CD14-positive monocyte (primary cell): ENCODE measurements at regions not wholly inside any gene's neighbourhood (a gene's known extent, or its start where the extent isn't known, plus 50 kb on each side); places are given as distances from the start of the nearest gene placed in this dataset.

Experiments
- DNase-seq, 3 donors: peaks; one replicate each; pipeline ENCODE4 v3.0.0-alpha.2; 2011 to 2022
- H2AFZ ChIP-seq: 2 replicates; pipeline ENCODE4 v1.6.0; 2012; ENCODE audit warnings: mild to moderate bottlenecking, low read depth, low read length, inconsistent platforms; ENCODE audit not compliant: insufficient read depth, poor library complexity, severe bottlenecking
- H3K27ac ChIP-seq, 2 donors: 1 replicate in 1 of 2; 2 replicates in 1 of 2; pipeline ENCODE4 v1.5.1; 2012 to 2013; ENCODE audit warnings: low read length in 2 of 2, control low read depth in 1 of 2, inconsistent platforms in 1 of 2, low read depth in 1 of 2, mild to moderate bottlenecking in 1 of 2
- H3K27me3 ChIP-seq, 2 donors: one replicate each; pipeline versions ENCODE4 v1.6.0 to v1.6.1; 2011 to 2013; ENCODE audit warnings: low read length in 2 of 2; ENCODE audit not compliant: control insufficient read depth in 2 of 2, insufficient read depth in 2 of 2
- H3K36me3 ChIP-seq, 2 donors: replicated peaks in 1 of 2; 1 replicate in 1 of 2; 2 replicates in 1 of 2; pipeline versions ENCODE4 v1.5.1 to v1.6.1; 2012 to 2013; ENCODE audit warnings: low read length in 2 of 2, control low read depth in 1 of 2, inconsistent platforms in 1 of 2, mild to moderate bottlenecking in 1 of 2; ENCODE audit not compliant: insufficient read depth in 2 of 2, control insufficient read depth in 1 of 2
- H3K4me1 ChIP-seq, 2 donors: 1 replicate in 1 of 2; 2 replicates in 1 of 2; pipeline versions ENCODE4 v1.5.1 to v1.6.1; 2012 to 2013; ENCODE audit warnings: low read length in 2 of 2, control low read depth in 1 of 2, inconsistent platforms in 1 of 2, mild to moderate bottlenecking in 1 of 2, moderate library complexity in 1 of 2; ENCODE audit not compliant: insufficient read depth in 2 of 2, control insufficient read depth in 1 of 2
- H3K4me2 ChIP-seq: replicated peaks from 2 replicates; pipeline ENCODE3; 2012; ENCODE audit warnings: low read length, moderate library complexity, mild to moderate bottlenecking; ENCODE audit not compliant: poor library complexity, severe bottlenecking; ENCODE audit errors: extremely low read depth
- H3K4me3 ChIP-seq, 3 experiments: fragments of 200-600 bp in 1 of 3; sonication (generic) in 1 of 3; replicated peaks in 1 of 3; 1 replicate in 2 of 3; 2 replicates in 1 of 3; pipeline ENCODE4 v1.5.1; 2011 to 2013; ENCODE audit warnings: low read length in 3 of 3, mild to moderate bottlenecking in 3 of 3, control low read depth in 2 of 3, low read depth in 2 of 3, inconsistent platforms in 1 of 3, moderate library complexity in 1 of 3
- H3K79me2 ChIP-seq: 2 replicates; pipeline ENCODE4 v1.6.0; 2012; ENCODE audit warnings: mild to moderate bottlenecking, control low read depth, inconsistent platforms, low read length, moderate library complexity; ENCODE audit not compliant: insufficient read depth
- H3K9ac ChIP-seq: 2 replicates; pipeline ENCODE4 v1.6.0; 2017; ENCODE audit warnings: low read length, mild to moderate bottlenecking; ENCODE audit not compliant: insufficient read depth, poor library complexity, severe bottlenecking
- H3K9me3 ChIP-seq, 2 donors: replicated peaks in 1 of 2; 1 replicate in 1 of 2; 2 replicates in 1 of 2; pipeline versions ENCODE4 v1.5.1 to v1.6.1; 2012 to 2013; ENCODE audit warnings: low read length in 2 of 2, control low read depth in 1 of 2; ENCODE audit not compliant: control insufficient read depth in 1 of 2, insufficient read depth in 1 of 2
- H4K20me1 ChIP-seq: 2 replicates; pipeline ENCODE4 v1.6.0; 2012; ENCODE audit warnings: mild to moderate bottlenecking, low read length, control low read depth, moderate library complexity; ENCODE audit not compliant: insufficient read depth
- H3K27ac Mint-ChIP-seq, 7 donors: one replicate each; pipeline ENCODE4 v1.8.0; 2020; ENCODE audit warnings: mild to moderate bottlenecking in 7 of 7, mixed read lengths in 7 of 7, moderate library complexity in 6 of 7, inconsistent platforms in 2 of 7
- H3K27me3 Mint-ChIP-seq, 3 donors: one replicate each; pipeline ENCODE4 v1.8.0; 2021 to 2022; ENCODE audit warnings: low read depth in 3 of 3, mild to moderate bottlenecking in 3 of 3, mixed read lengths in 3 of 3, moderate library complexity in 3 of 3, inconsistent platforms in 1 of 3
- H3K36me3 Mint-ChIP-seq, 2 donors: one replicate each; pipeline ENCODE4 v1.8.0; 2020; ENCODE audit warnings: mixed read lengths in 2 of 2, inconsistent platforms in 1 of 2, mild to moderate bottlenecking in 1 of 2
- H3K4me1 Mint-ChIP-seq: one replicate; pipeline ENCODE4 v1.8.0; 2020; ENCODE audit warnings: mild to moderate bottlenecking, mixed read lengths
- H3K4me3 Mint-ChIP-seq, 2 donors: one replicate each; pipeline ENCODE4 v1.8.0; 2020; ENCODE audit warnings: mild to moderate bottlenecking in 2 of 2, mixed read lengths in 2 of 2, moderate library complexity in 1 of 2
- H3K9me3 Mint-ChIP-seq, 7 donors: one replicate each; pipeline ENCODE4 v1.8.0; 2020 to 2022; ENCODE audit warnings: mixed read lengths in 7 of 7, mild to moderate bottlenecking in 6 of 7, moderate library complexity in 6 of 7, inconsistent platforms in 2 of 7
- WGBS: methylation state at CpG from one replicate; pipeline ENCODE4 v1.1.5; 2013; ENCODE audit warnings: missing lambda C conversion rate; ENCODE audit not compliant: insufficient coverage; 5-methylcytosine and 5-hydroxymethylcytosine counted together
- intact Hi-C, 2 donors: fragments of 100-400 bp; cut with micrococcal nuclease; formaldehyde crosslinking; loops; one replicate each; pipeline versions ENCODE4 v1.15.0 to v1.15.1; 2023
- TF ChIP-seq, protein P1 (sequence below): fragments of 200-600 bp; IDR thresholded peaks from one replicate; pipeline ENCODE4 v1.8.0; 2022; ENCODE audit warnings: antibody characterized with exemption, mild to moderate bottlenecking

- H3K4me1 Mint-ChIP-seq: no peaks in the 10 kb centered on the region
- intact Hi-C loops: no loop called here
- no peaks in the 10 kb centered on the region for H3K79me2 ChIP-seq
- no peaks in the 10 kb centered on the region for H3K9me3 ChIP-seq
- peaks cover 0 to 2% (median 1%) of the 10 kb centered on the region in 3 donors for H3K27me3 Mint-ChIP-seq
- no peak overlapping the region for H3K27ac ChIP-seq
- H3K36me3 ChIP-seq: no peaks in the 10 kb centered on the region
- H2AFZ ChIP-seq: no peak overlapping the region
- H4K20me1 ChIP-seq: no peaks in the 10 kb centered on the region
- peaks cover 0 to 14% (median 5%) of the 10 kb centered on the region in 7 donors for H3K9me3 Mint-ChIP-seq
- H3K4me3 ChIP-seq: no peak overlapping the region
- TF ChIP-seq, protein P1, sequence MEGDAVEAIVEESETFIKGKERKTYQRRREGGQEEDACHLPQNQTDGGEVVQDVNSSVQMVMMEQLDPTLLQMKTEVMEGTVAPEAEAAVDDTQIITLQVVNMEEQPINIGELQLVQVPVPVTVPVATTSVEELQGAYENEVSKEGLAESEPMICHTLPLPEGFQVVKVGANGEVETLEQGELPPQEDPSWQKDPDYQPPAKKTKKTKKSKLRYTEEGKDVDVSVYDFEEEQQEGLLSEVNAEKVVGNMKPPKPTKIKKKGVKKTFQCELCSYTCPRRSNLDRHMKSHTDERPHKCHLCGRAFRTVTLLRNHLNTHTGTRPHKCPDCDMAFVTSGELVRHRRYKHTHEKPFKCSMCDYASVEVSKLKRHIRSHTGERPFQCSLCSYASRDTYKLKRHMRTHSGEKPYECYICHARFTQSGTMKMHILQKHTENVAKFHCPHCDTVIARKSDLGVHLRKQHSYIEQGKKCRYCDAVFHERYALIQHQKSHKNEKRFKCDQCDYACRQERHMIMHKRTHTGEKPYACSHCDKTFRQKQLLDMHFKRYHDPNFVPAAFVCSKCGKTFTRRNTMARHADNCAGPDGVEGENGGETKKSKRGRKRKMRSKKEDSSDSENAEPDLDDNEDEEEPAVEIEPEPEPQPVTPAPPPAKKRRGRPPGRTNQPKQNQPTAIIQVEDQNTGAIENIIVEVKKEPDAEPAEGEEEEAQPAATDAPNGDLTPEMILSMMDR: no peak
- H3K27me3 ChIP-seq: no peaks in the 10 kb centered on the region
- no peaks in the 10 kb centered on the region for H3K4me1 ChIP-seq
- no CpG with 5 or more reads among the region's 1 CpG for WGBS
- no peak overlapping the region for H3K4me2 ChIP-seq
- no peak overlapping the region for H3K4me3 Mint-ChIP-seq
- no peak overlapping the region for H3K27ac Mint-ChIP-seq
- no peaks in the 10 kb centered on the region for H3K36me3 Mint-ChIP-seq
- no peak overlapping the region for H3K9ac ChIP-seq
- DNase-seq: no peak
Measured at GRCh38 chr15:81766829-81767475, 278.9 kb downstream of the MEX3B start.

DNA sequence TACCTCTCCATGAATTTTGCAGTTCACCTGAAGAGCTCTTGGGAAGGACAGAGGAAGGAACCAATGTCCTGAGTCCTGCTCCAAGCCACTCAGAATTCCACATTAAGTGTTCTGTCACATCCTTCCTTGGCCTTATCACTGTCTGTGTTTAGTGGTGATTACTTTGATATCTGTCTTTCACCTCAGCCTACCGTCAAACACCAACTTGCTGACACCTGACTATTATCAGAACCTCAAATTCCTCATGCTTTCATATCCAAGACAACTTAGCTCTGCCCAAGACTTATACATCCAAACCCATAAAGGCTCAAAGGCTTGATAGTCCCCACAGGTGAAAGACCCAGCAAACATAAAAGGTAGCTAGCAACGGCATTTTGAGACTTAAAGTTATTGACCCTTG, 280.0 kb downstream of the MEX3B start:
- no peak overlapping the region for H2AFZ ChIP-seq
- Mint-ChIP-seq H3K4me3 (no peak overlapping the region), H3K27ac (no peak overlapping the region), H3K27me3 (peaks cover 0 to 2% (median 1%) of the 10 kb centered on the region in 3 donors), H3K9me3 (peaks cover 0 to 8% (median 1%) of the 10 kb centered on the region in 7 donors), H3K4me1 (no peaks in the 10 kb centered on the region), H3K36me3 (no peaks in the 10 kb centered on the region)
- H3K4me2 ChIP-seq: no peak overlapping the region
- TF ChIP-seq, protein P1: no peak
- H3K4me1 ChIP-seq: no peaks in the 10 kb centered on the region
- no peak overlapping the region for H3K4me3 ChIP-seq
- H3K27me3 ChIP-seq: no peaks in the 10 kb centered on the region
- no peak for DNase-seq
- intact Hi-C loops: no loop called here
- H3K79me2 ChIP-seq: no peaks in the 10 kb centered on the region
- no peaks in the 10 kb centered on the region for H4K20me1 ChIP-seq
- H3K36me3 ChIP-seq: no peaks in the 10 kb centered on the region
- no peak overlapping the region for H3K9ac ChIP-seq
- no peaks in the 10 kb centered on the region for H3K9me3 ChIP-seq
- 100% methylated on average over 2 of the region's 2 CpGs for WGBS
- no peak overlapping the region for H3K27ac ChIP-seq
